DLD1 (cell line): ENCODE measurements at regions not wholly inside any gene's neighbourhood (a gene's known extent, or its start where the extent isn't known, plus 50 kb on each side); places are given as distances from the start of the nearest gene placed in this dataset.

Source experiments
- in situ Hi-C: cut with HindIII; loops from 2 replicates; pipeline ENCODE4 v1.10.0; 2017; ENCODE audit warnings: low sequenced_read_pairs

- in situ Hi-C loops, result no loop called here
Measured at GRCh38 chr13:60797112-60797511, 400.1 kb downstream of the TDRD3 start.

GRCh38 chr13:60794751-60795150, 397.7 kb downstream of the TDRD3 start:
- in situ Hi-C loops, result no loop called here

- in situ Hi-C loops, result no loop called here
Measured at GRCh38 chr13:60790620-60791019, 393.6 kb downstream of the TDRD3 start.

GRCh38 chr13:60788156-60788829, 391.3 kb downstream of the TDRD3 start:
- in situ Hi-C loops, result no loop called here

GRCh38 chr13:60787083-60787482, 390.1 kb downstream of the TDRD3 start:
- in situ Hi-C loops, result no loop called here

GRCh38 chr13:60772726-60773125, 375.7 kb downstream of the TDRD3 start:
- in situ Hi-C loops, result no loop called here

GRCh38 chr13:60765700-60766411, 368.8 kb downstream of the TDRD3 start:
- in situ Hi-C loops, result no loop called here

- in situ Hi-C loops, result no loop called here
Measured at GRCh38 chr13:60759499-60759898, 362.5 kb downstream of the TDRD3 start.

GRCh38 chr13:60758637-60759036, 361.6 kb downstream of the TDRD3 start:
- in situ Hi-C loops, result no loop called here

GRCh38 chr13:60757501-60758215, 360.6 kb downstream of the TDRD3 start:
- in situ Hi-C loops, result no loop called here

- in situ Hi-C loops, result no loop called here
Measured at GRCh38 chr13:60756306-60756705, 359.3 kb downstream of the TDRD3 start.

- in situ Hi-C loops, result no loop called here
Measured at GRCh38 chr13:60755380-60756163, 358.6 kb downstream of the TDRD3 start.

- in situ Hi-C loops, result no loop called here
Measured at GRCh38 chr13:60754211-60755090, 357.4 kb downstream of the TDRD3 start.

GRCh38 chr13:60753641-60754040, 356.6 kb downstream of the TDRD3 start:
- in situ Hi-C loops, result no loop called here

GRCh38 chr13:60745343-60745742, 348.3 kb downstream of the TDRD3 start:
- in situ Hi-C loops, result no loop called here

GRCh38 chr13:60733933-60734332, 336.9 kb downstream of the TDRD3 start:
- in situ Hi-C loops, result loop anchor here (10.0 kb wide), 1 partner anchor 59 kb away; no protein-coding TSS in a partner anchor

- in situ Hi-C loops, result no loop called here
Measured at GRCh38 chr13:60727140-60727539, 330.1 kb downstream of the TDRD3 start.

- in situ Hi-C loops, result no loop called here
Measured at GRCh38 chr13:60721063-60721462, 324.0 kb downstream of the TDRD3 start.

GRCh38 chr13:60720590-60720989, 323.6 kb downstream of the TDRD3 start:
- in situ Hi-C loops, result no loop called here

GRCh38 chr13:60716313-60716712, 319.3 kb downstream of the TDRD3 start:
- in situ Hi-C loops, result no loop called here
